CD4-positive, alpha-beta memory T cell (primary cell): ENCODE measurements at regions not wholly inside any gene's neighbourhood (a gene's known extent, or its start where the extent isn't known, plus 50 kb on each side); places are given as distances from the start of the nearest gene placed in this dataset.
"Not testable (repeated sequence)": the region's sequence is repeated elsewhere in the genome, so short reads cannot be mapped to it uniquely, and the experiment has no call there.

Experiments used
- CTCF ChIA-PET: fragments of 350-600 bp; sonication (Branson Sonifier 250); formaldehyde crosslinking; loops from one replicate; lab custom pipeline; 2021; ENCODE audit warnings: inconsistent platforms; ENCODE audit not compliant: partially characterized antibody; lab: Charles Lee
- POLR2A ChIA-PET: fragments of 350-600 bp; sonication (Branson Sonifier 250); formaldehyde crosslinking; loops from one replicate; lab custom pipeline; 2021; ENCODE audit not compliant: partially characterized antibody; lab: Charles Lee
- DNase-seq, 5 donors: peaks; one replicate each; pipeline versions ENCODE4 v3.0.0 to v3.0.0-alpha.2; 2020 to 2022; ENCODE audit warnings: mixed read lengths in 1 of 5
- H3K27ac ChIP-seq: one replicate; pipeline ENCODE4 v1.7.0; 2013; ENCODE audit warnings: low read depth, low read length
- H3K27me3 ChIP-seq: 2 replicates; pipeline ENCODE4 v1.7.0; 2013; ENCODE audit warnings: mild to moderate bottlenecking, low read length, moderate library complexity; ENCODE audit not compliant: insufficient read depth
- H3K36me3 ChIP-seq: 2 replicates; pipeline ENCODE4 v1.7.0; 2013; ENCODE audit warnings: mild to moderate bottlenecking, low read length, moderate library complexity; ENCODE audit not compliant: insufficient read depth
- H3K4me1 ChIP-seq: 2 replicates; pipeline ENCODE4 v1.7.0; 2013; ENCODE audit warnings: mild to moderate bottlenecking, low read length, moderate library complexity; ENCODE audit not compliant: insufficient read depth
- H3K4me3 ChIP-seq, 2 donors: one replicate each; pipeline ENCODE4 v1.7.0; 2013; ENCODE audit warnings: low read length in 2 of 2, mild to moderate bottlenecking in 1 of 2
- H3K9me3 ChIP-seq, 2 donors: one replicate each; pipeline ENCODE4 v1.7.0; 2013; ENCODE audit warnings: low read length in 2 of 2, control low read depth in 1 of 2; ENCODE audit not compliant: control insufficient read depth in 1 of 2
- H3K27ac Mint-ChIP-seq, 7 donors: one replicate each; pipeline ENCODE4 v1.8.0; 2020 to 2021; ENCODE audit warnings: mixed read lengths in 7 of 7, mild to moderate bottlenecking in 6 of 7, inconsistent platforms in 3 of 7, moderate library complexity in 3 of 7
- H3K27me3 Mint-ChIP-seq, 2 donors: one replicate each; pipeline ENCODE4 v1.8.0; 2020 to 2021; ENCODE audit warnings: mixed read lengths in 2 of 2
- H3K36me3 Mint-ChIP-seq, 2 donors: one replicate each; pipeline ENCODE4 v1.8.0; 2020 to 2021; ENCODE audit warnings: mixed read lengths in 2 of 2, inconsistent platforms in 1 of 2, mild to moderate bottlenecking in 1 of 2
- H3K4me1 Mint-ChIP-seq, 4 donors: one replicate each; pipeline ENCODE4 v1.8.0; 2020 to 2021; ENCODE audit warnings: mixed read lengths in 4 of 4, mild to moderate bottlenecking in 1 of 4
- H3K4me3 Mint-ChIP-seq, 8 donors: one replicate each; pipeline ENCODE4 v1.8.0; 2020 to 2021; ENCODE audit warnings: mixed read lengths in 8 of 8, mild to moderate bottlenecking in 7 of 8, moderate library complexity in 6 of 8, inconsistent platforms in 3 of 8
- H3K9me3 Mint-ChIP-seq, 8 donors: one replicate each; pipeline ENCODE4 v1.8.0; 2020 to 2021; ENCODE audit warnings: mixed read lengths in 8 of 8, mild to moderate bottlenecking in 5 of 8, inconsistent platforms in 3 of 8, moderate library complexity in 1 of 8
- intact Hi-C: fragments of 100-400 bp; cut with micrococcal nuclease; formaldehyde crosslinking; loops from one replicate; pipeline ENCODE4 v1.15.1; 2023

DNA sequence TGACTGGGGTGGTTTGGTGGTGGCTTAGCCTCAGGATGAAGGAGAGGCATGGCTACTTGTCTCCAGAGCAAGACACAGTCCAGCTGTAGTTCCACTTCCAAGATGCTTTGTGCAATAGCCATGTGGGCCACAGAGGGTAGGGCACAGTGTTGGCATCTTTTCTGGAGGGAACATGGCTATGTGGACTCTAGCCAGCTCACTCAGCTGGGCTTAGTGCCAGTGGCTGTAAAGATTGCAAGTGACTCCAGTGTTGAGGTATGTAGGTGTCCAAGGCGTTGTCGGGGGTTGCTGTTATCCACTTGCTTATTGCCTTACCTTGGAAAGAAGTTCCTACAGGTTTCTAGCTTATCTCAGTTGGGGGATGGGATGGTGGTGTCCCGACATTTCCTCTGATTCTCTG lies 233.4 kb downstream of the CD109 start:
- ChIA-PET CTCF (no interaction called here), POLR2A (no interaction called here)
- Histone ChIP-seq H3K4me3 (no peak overlapping the region), H3K27me3 (no peaks in the 10 kb centered on the region), H3K9me3 (no peaks in the 10 kb centered on the region), H3K4me1 (no peaks in the 10 kb centered on the region), H3K36me3 (no peaks in the 10 kb centered on the region), H3K27ac (no peak overlapping the region)
- Mint-ChIP-seq H3K4me3 (no peak overlapping the region), H3K9me3 (peaks cover 0 to 22% (median 4%) of the 10 kb centered on the region in 8 donors), H3K36me3 (no peaks in the 10 kb centered on the region), H3K4me1 (no peaks in the 10 kb centered on the region), H3K27ac (no peak overlapping the region), H3K27me3 (no peaks in the 10 kb centered on the region)
- intact Hi-C loops, result no loop called here
- DNase-seq, result no peak

DNA sequence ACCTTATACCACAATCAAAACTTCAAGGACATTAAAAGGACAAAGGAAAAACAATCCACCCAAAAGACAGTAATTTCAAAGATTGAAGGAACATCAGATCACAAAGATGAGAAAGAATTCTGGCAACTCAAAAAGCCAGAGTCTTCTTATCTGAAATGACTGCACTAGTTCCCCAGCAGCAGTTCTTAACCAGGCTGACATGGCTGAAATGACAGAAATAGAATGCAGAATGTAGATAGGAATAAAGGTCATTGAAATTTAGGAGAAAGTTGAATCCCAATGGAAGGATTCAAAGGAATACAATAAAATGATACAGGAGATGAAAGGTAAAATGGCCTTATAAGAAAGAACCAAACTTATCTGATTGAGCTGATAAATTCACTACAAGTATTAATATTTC lies 231.4 kb downstream of the CD109 start:
- DNase-seq, result no peak
- no peaks in the 10 kb centered on the region for H3K4me1 Mint-ChIP-seq
- H3K27me3 ChIP-seq, result no peaks in the 10 kb centered on the region
- POLR2A ChIA-PET, result no interaction called here
- H3K27me3 Mint-ChIP-seq, result no peaks in the 10 kb centered on the region
- no peaks in the 10 kb centered on the region for H3K36me3 ChIP-seq
- H3K9me3 Mint-ChIP-seq, result peaks cover 0 to 22% (median 4%) of the 10 kb centered on the region in 8 donors
- H3K4me1 ChIP-seq, result no peaks in the 10 kb centered on the region
- no peak overlapping the region for H3K27ac ChIP-seq
- H3K4me3 ChIP-seq, result no peak overlapping the region
- intact Hi-C loops, result no loop called here
- CTCF ChIA-PET, result no interaction called here
- H3K9me3 ChIP-seq, result no peaks in the 10 kb centered on the region
- H3K4me3 Mint-ChIP-seq, result no peak overlapping the region
- H3K27ac Mint-ChIP-seq, result no peak overlapping the region
- H3K36me3 Mint-ChIP-seq, result no peaks in the 10 kb centered on the region

DNA sequence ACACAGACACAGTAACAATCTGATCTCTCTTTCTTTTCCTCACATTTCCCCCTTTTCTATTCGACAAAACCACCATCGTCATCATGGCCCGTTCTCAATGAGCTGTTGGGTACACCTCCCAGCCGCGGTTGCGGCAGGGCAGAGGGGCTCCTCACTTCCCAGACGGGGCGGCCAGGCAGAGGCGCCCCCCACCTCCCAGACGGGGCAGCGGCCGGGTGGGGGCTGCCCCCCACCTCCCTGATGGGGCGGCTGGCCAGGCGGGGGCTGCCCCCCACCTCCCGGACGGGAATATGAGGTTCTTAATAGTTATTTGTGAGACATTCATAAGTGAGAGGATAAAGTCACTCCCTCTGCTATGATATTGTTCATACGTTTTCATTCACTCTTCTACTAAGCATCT lies 229.7 kb downstream of the CD109 start:
- CTCF ChIA-PET, H3K27me3 ChIP-seq, H3K27ac Mint-ChIP-seq, POLR2A ChIA-PET, H3K4me3 Mint-ChIP-seq, H3K36me3 ChIP-seq, H3K36me3 Mint-ChIP-seq, H3K27me3 Mint-ChIP-seq, H3K4me3 ChIP-seq, H3K9me3 ChIP-seq, H3K4me1 Mint-ChIP-seq, H3K4me1 ChIP-seq, DNase-seq, H3K27ac ChIP-seq, intact Hi-C loops: not testable (repeated sequence)
- H3K9me3 Mint-ChIP-seq, result peaks cover 0 to 23% (median 2%) of the 10 kb centered on the region in 8 donors

DNA sequence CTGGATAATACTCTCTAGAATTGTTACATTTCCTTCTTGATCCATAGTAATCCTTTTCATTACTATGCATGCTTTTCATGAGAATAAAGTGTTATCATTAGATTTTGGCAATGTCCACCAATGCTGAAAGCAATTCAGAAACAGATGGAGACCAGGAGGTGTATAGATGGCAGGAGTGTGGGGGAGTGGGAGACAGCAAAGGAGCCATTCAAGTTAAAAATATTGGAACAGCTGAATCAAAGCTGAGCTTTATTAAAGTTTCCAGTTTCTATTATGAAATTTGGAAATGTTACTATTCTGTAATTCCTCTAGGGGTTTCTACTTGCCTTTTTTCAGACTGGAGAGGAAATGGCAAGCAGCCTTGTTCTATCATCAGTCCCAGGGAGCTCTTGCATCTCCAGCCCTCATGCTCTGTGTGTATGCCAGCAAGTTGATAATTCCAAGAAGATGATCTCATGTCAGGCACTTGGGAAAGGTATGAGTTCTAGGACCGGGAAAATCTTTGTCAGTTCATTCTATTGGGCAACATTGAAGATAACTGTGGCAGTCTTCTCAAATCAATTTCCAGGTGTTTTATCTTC lies 228.0 kb downstream of the CD109 start:
- Mint-ChIP-seq H3K27me3 (peaks cover 0 to 2% of the 10 kb centered on the region in 2 donors), H3K9me3 (peaks cover 0 to 17% (median 3%) of the 10 kb centered on the region in 8 donors), H3K27ac (no peak overlapping the region), H3K36me3 (no peaks in the 10 kb centered on the region), H3K4me1 (no peaks in the 10 kb centered on the region), H3K4me3 (no peak overlapping the region)
- no peaks in the 10 kb centered on the region for H3K4me1 ChIP-seq
- H3K9me3 ChIP-seq, result no peaks in the 10 kb centered on the region
- no peaks in the 10 kb centered on the region for H3K27me3 ChIP-seq
- no peak overlapping the region for H3K27ac ChIP-seq
- no peak for DNase-seq
- ChIA-PET CTCF (no interaction called here), POLR2A (no interaction called here)
- no peak overlapping the region for H3K4me3 ChIP-seq
- intact Hi-C loops, result no loop called here
- H3K36me3 ChIP-seq, result no peaks in the 10 kb centered on the region

DNA sequence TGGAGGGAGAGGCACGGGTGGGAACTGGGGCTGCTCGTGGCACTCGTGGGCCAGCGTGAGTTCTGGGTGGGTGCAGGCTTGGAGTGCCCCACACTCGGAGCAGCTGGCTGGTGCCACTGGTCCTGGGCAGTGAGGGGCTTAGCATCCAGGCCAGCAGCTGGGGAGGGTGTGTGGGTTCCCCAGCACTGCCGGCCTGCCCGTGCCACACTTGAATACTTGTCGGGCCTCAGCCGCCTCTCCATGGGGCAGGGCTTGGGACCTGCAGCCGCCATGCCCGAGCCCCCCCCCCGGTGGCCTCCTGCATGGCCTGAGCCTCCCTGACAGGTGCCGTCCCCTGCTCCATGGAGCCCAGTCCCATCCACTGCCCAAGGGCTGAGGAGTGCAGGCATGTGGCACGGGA lies 207.2 kb downstream of the CD109 start:
- Mint-ChIP-seq H3K4me3 (no peak overlapping the region), H3K27ac (no peak overlapping the region)

DNA sequence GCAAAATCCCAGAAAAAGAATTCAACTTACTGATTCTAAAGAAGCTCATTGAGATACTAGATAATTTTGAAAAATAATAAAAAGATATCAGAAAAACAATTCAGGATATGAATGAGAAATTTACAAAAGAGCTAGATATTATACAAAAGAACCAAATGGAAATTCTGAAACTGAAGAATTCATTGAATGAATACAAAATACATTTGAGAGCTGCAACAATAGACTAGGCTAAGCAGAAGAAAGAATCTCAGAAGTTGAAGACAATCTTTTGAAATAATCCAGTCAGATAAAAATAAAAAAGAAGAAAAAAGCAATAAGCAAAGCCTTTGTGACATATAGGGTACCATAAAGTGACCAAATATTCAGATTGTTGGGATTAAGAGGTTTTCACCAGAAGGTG lies 206.0 kb downstream of the CD109 start:
- intact Hi-C loops, result no loop called here
- Histone ChIP-seq H3K27me3 (no peaks in the 10 kb centered on the region), H3K4me1 (no peaks in the 10 kb centered on the region), H3K36me3 (no peaks in the 10 kb centered on the region), H3K4me3 (no peak overlapping the region), H3K27ac (no peak overlapping the region), H3K9me3 (peaks cover 0 to 6% of the 10 kb centered on the region in 2 donors)
- DNase-seq, result no peak
- ChIA-PET POLR2A (no interaction called here), CTCF (no interaction called here)
- Mint-ChIP-seq H3K27ac (no peak overlapping the region), H3K4me1 (no peaks in the 10 kb centered on the region), H3K4me3 (no peak overlapping the region), H3K27me3 (peaks cover 4 to 6% of the 10 kb centered on the region in 2 donors), H3K9me3 (peaks cover 0 to 40% (median 20%) of the 10 kb centered on the region in 8 donors), H3K36me3 (peaks cover 0 to 4% of the 10 kb centered on the region in 2 donors)

More for the DNA sequence above, 207.2 kb downstream of the CD109 start:
- no peak for DNase-seq
- intact Hi-C loops, result no loop called here
- peaks cover 0 to 6% of the 10 kb centered on the region in 2 donors for H3K9me3 ChIP-seq
- no peak overlapping the region for H3K4me3 ChIP-seq
- Mint-ChIP-seq H3K36me3 (peaks cover 0 to 4% of the 10 kb centered on the region in 2 donors), H3K9me3 (peaks cover 0 to 40% (median 20%) of the 10 kb centered on the region in 8 donors), H3K27me3 (peaks cover 4 to 6% of the 10 kb centered on the region in 2 donors), H3K4me1 (no peaks in the 10 kb centered on the region)
- H3K36me3 ChIP-seq, result no peaks in the 10 kb centered on the region
- H3K4me1 ChIP-seq, result no peaks in the 10 kb centered on the region
- ChIA-PET POLR2A (no interaction called here), CTCF (no interaction called here)
- H3K27me3 ChIP-seq, result no peaks in the 10 kb centered on the region
- no peak overlapping the region for H3K27ac ChIP-seq

DNA sequence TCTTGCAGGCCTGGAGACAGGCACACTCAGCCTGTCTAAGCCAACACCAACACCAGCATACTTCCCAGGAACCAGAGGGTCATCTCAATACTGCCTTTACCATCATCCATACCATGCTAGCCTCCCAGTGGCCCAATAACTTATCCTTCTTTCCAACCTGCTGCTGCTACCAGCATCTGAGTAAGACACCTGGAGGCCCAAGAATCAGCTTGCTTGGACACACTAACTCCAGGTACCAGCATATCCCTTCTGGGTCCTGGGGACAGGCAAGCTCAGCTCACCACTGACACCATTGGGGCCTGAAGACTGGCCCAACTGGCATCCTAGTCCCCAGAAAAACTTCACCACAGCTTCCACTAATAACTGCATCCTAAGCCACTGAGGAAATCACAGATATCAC lies 205.3 kb downstream of the CD109 start:
- DNase-seq, result no peak
- Histone ChIP-seq H3K4me1 (no peaks in the 10 kb centered on the region), H3K36me3 (no peaks in the 10 kb centered on the region), H3K9me3 (peaks cover 0 to 6% of the 10 kb centered on the region in 2 donors), H3K27me3 (no peaks in the 10 kb centered on the region), H3K4me3 (no peak overlapping the region), H3K27ac (no peak overlapping the region)
- ChIA-PET POLR2A (no interaction called here), CTCF (no interaction called here)
- Mint-ChIP-seq H3K4me3 (no peak overlapping the region), H3K9me3 (peaks cover 0 to 40% (median 20%) of the 10 kb centered on the region in 8 donors), H3K27me3 (peaks cover 4 to 8% of the 10 kb centered on the region in 2 donors), H3K36me3 (peaks cover 0 to 4% of the 10 kb centered on the region in 2 donors), H3K27ac (no peak overlapping the region), H3K4me1 (no peaks in the 10 kb centered on the region)
- intact Hi-C loops, result no loop called here
